IPS-20b (cell line): ENCODE measurements at regions not wholly inside any gene's neighbourhood (a gene's known extent, or its start where the extent isn't known, plus 50 kb on each side); places are given as distances from the start of the nearest gene placed in this dataset.

Experiments used
- H3K27ac ChIP-seq: one replicate; pipeline ENCODE4 v1.5.1; 2013; ENCODE audit warnings: low read length
- H3K27me3 ChIP-seq: 2 replicates; pipeline ENCODE4 v1.6.1; 2013; ENCODE audit warnings: mild to moderate bottlenecking, low read length, inconsistent platforms; ENCODE audit not compliant: insufficient read depth
- H3K36me3 ChIP-seq: 2 replicates; pipeline ENCODE4 v1.6.1; 2013; ENCODE audit warnings: low read depth, mild to moderate bottlenecking, inconsistent platforms, low read length, moderate library complexity; ENCODE audit not compliant: insufficient read depth
- H3K4me1 ChIP-seq: 2 replicates; pipeline ENCODE4 v1.6.1; 2013; ENCODE audit warnings: mild to moderate bottlenecking, control low read depth, inconsistent platforms, low read length, moderate library complexity; ENCODE audit not compliant: insufficient read depth
- H3K4me3 ChIP-seq: 2 replicates; pipeline ENCODE4 v1.5.1; 2013; ENCODE audit warnings: mild to moderate bottlenecking, low read length, inconsistent platforms
- H3K9ac ChIP-seq: 2 replicates; pipeline ENCODE4 v1.6.1; 2013; ENCODE audit warnings: low read depth, mild to moderate bottlenecking, inconsistent platforms, low read length, moderate library complexity
- H3K9me3 ChIP-seq: 2 replicates; pipeline ENCODE4 v1.6.1; 2013; ENCODE audit warnings: mild to moderate bottlenecking, low read depth, low read length, inconsistent platforms; ENCODE audit not compliant: insufficient read depth

- peaks cover 10% of the 10 kb centered on the region; the same call in 1 of the 2 replicates for H3K4me1 ChIP-seq
- no peaks in the 10 kb centered on the region for H3K36me3 ChIP-seq
- no peak overlapping the region for H3K27ac ChIP-seq
- H3K9ac ChIP-seq: no peak overlapping the region
- H3K9me3 ChIP-seq: peaks cover 8% of the 10 kb centered on the region
- no peak overlapping the region for H3K4me3 ChIP-seq
- no peaks in the 10 kb centered on the region for H3K27me3 ChIP-seq
Measured at GRCh38 chr16:6300523-6300922, 1032.1 kb upstream of the RBFOX1 start.

- peaks cover 14% of the 10 kb centered on the region; the same call in 1 of the 2 replicates for H3K4me1 ChIP-seq
- H3K9me3 ChIP-seq: peaks cover 8% of the 10 kb centered on the region
- no peak overlapping the region for H3K9ac ChIP-seq
- H3K4me3 ChIP-seq: no peak overlapping the region
- H3K27ac ChIP-seq: no peak overlapping the region
- H3K27me3 ChIP-seq: no peaks in the 10 kb centered on the region
- no peaks in the 10 kb centered on the region for H3K36me3 ChIP-seq
Measured at GRCh38 chr16:6297666-6298410, 1034.8 kb upstream of the RBFOX1 start.

GRCh38 chr16:6286176-6286575, 1046.5 kb upstream of the RBFOX1 start:
- Histone ChIP-seq H3K9ac (no peak overlapping the region), H3K27ac (peak overlapping the region; percentile 23), H3K27me3 (no peaks in the 10 kb centered on the region), H3K4me3 (no peak overlapping the region), H3K9me3 (0 out of 2 replicates have a peak, but pooled peaks cover 5% of the 10 kb centered on the region), H3K36me3 (no peaks in the 10 kb centered on the region), H3K4me1 (peaks cover 18% of the 10 kb centered on the region)

- Histone ChIP-seq H3K9me3 (0 out of 2 replicates have a peak, but pooled peaks cover 5% of the 10 kb centered on the region), H3K27me3 (no peaks in the 10 kb centered on the region), H3K27ac (peak overlapping the region; percentile 15), H3K4me3 (peak overlapping the region; percentile 29; the same call in 1 of the 2 replicates), H3K4me1 (peaks cover 18% of the 10 kb centered on the region), H3K36me3 (no peaks in the 10 kb centered on the region), H3K9ac (no peak overlapping the region; the same call in 1 of the 2 replicates)
Measured at GRCh38 chr16:6284731-6285130, 1047.9 kb upstream of the RBFOX1 start.

- Histone ChIP-seq H3K9ac (no peak overlapping the region), H3K27ac (no peak overlapping the region), H3K4me3 (no peak overlapping the region), H3K4me1 (peaks cover 22% of the 10 kb centered on the region), H3K9me3 (0 out of 2 replicates have a peak, but pooled peaks cover 3% of the 10 kb centered on the region), H3K27me3 (no peaks in the 10 kb centered on the region), H3K36me3 (no peaks in the 10 kb centered on the region)
Measured at GRCh38 chr16:6281994-6282393, 1050.7 kb upstream of the RBFOX1 start.

GRCh38 chr16:6281274-6281673, 1051.4 kb upstream of the RBFOX1 start:
- no peak overlapping the region for H3K4me3 ChIP-seq
- no peaks in the 10 kb centered on the region for H3K27me3 ChIP-seq
- H3K9ac ChIP-seq: no peak overlapping the region
- H3K4me1 ChIP-seq: peaks cover 22% of the 10 kb centered on the region
- H3K9me3 ChIP-seq: no peaks in the 10 kb centered on the region
- no peaks in the 10 kb centered on the region for H3K36me3 ChIP-seq
- H3K27ac ChIP-seq: no peak overlapping the region

- Histone ChIP-seq H3K27ac (no peak overlapping the region), H3K9me3 (no peaks in the 10 kb centered on the region), H3K27me3 (no peaks in the 10 kb centered on the region), H3K9ac (no peak overlapping the region), H3K4me1 (peaks cover 14% of the 10 kb centered on the region), H3K36me3 (no peaks in the 10 kb centered on the region), H3K4me3 (no peak overlapping the region)
Measured at GRCh38 chr16:6280055-6280454, 1052.6 kb upstream of the RBFOX1 start.

GRCh38 chr16:6279286-6279685, 1053.4 kb upstream of the RBFOX1 start:
- Histone ChIP-seq H3K9ac (no peak overlapping the region), H3K27ac (no peak overlapping the region), H3K4me1 (peaks cover 7% of the 10 kb centered on the region; the same call in 1 of the 2 replicates), H3K27me3 (no peaks in the 10 kb centered on the region), H3K36me3 (no peaks in the 10 kb centered on the region), H3K9me3 (no peaks in the 10 kb centered on the region), H3K4me3 (no peak overlapping the region)

GRCh38 chr16:6274351-6274750, 1058.3 kb upstream of the RBFOX1 start:
- peaks cover 4% of the 10 kb centered on the region; the same call in 1 of the 2 replicates for H3K4me1 ChIP-seq
- no peaks in the 10 kb centered on the region for H3K27me3 ChIP-seq
- no peak overlapping the region for H3K27ac ChIP-seq
- no peak overlapping the region for H3K9ac ChIP-seq
- no peaks in the 10 kb centered on the region for H3K36me3 ChIP-seq
- no peaks in the 10 kb centered on the region for H3K9me3 ChIP-seq
- H3K4me3 ChIP-seq: no peak overlapping the region

GRCh38 chr16:6267682-6268081, 1065.0 kb upstream of the RBFOX1 start:
- Histone ChIP-seq H3K4me3 (no peak overlapping the region), H3K27ac (no peak overlapping the region), H3K36me3 (no peaks in the 10 kb centered on the region), H3K9me3 (no peaks in the 10 kb centered on the region), H3K4me1 (peaks cover 3% of the 10 kb centered on the region; the same call in 1 of the 2 replicates), H3K27me3 (no peaks in the 10 kb centered on the region), H3K9ac (no peak overlapping the region)

GRCh38 chr16:6266703-6267102, 1065.9 kb upstream of the RBFOX1 start:
- no peak overlapping the region for H3K27ac ChIP-seq
- H3K36me3 ChIP-seq: no peaks in the 10 kb centered on the region
- H3K9me3 ChIP-seq: no peaks in the 10 kb centered on the region
- H3K9ac ChIP-seq: no peak overlapping the region
- H3K4me1 ChIP-seq: peaks cover 3% of the 10 kb centered on the region; the same call in 1 of the 2 replicates
- no peaks in the 10 kb centered on the region for H3K27me3 ChIP-seq
- H3K4me3 ChIP-seq: no peak overlapping the region

GRCh38 chr16:6265968-6266367, 1066.7 kb upstream of the RBFOX1 start:
- H3K27me3 ChIP-seq: no peaks in the 10 kb centered on the region

More at GRCh38 chr16:6265968-6266367, 1066.7 kb upstream of the RBFOX1 start:
- H3K9ac ChIP-seq: no peak overlapping the region
- no peaks in the 10 kb centered on the region for H3K9me3 ChIP-seq
- H3K36me3 ChIP-seq: no peaks in the 10 kb centered on the region
- no peak overlapping the region for H3K4me3 ChIP-seq
- H3K4me1 ChIP-seq: peaks cover 3% of the 10 kb centered on the region; the same call in 1 of the 2 replicates
- H3K27ac ChIP-seq: no peak overlapping the region
